ENCODE measurements at regions not wholly inside any gene's neighbourhood (a gene's known extent, or its start where the extent isn't known, plus 50 kb on each side); places are given as distances from the start of the nearest gene placed in this dataset.

GRCh38 chr1:58251430-58252073 is 295.0 kb downstream of the OMA1 start:
- TF ChIP-seq CTCF (conservative IDR thresholded peaks at IDR 0.05 in 1 of 2, IDR thresholded peaks at IDR 0.05 in 1 of 2; ENCODE audit: extremely low read depth in 1 of 2, insufficient read depth in 1 of 2, low read depth in 1 of 2, low read length in 2 of 2) (peak in 1 of 2 donors; percentile 19), EZH2 (IDR thresholded peaks at IDR 0.05; ENCODE audit: borderline replicate concordance, low read length) (no peak)

Data from mammary epithelial cell (primary cell).